ENCODE measurements at regions not wholly inside any gene's neighbourhood (a gene's known extent, or its start where the extent isn't known, plus 50 kb on each side); places are given as distances from the start of the nearest gene placed in this dataset.
"Not testable (repeated sequence)": the region's sequence is repeated elsewhere in the genome, so short reads cannot be mapped to it uniquely, and the experiment has no call there.

DNA sequence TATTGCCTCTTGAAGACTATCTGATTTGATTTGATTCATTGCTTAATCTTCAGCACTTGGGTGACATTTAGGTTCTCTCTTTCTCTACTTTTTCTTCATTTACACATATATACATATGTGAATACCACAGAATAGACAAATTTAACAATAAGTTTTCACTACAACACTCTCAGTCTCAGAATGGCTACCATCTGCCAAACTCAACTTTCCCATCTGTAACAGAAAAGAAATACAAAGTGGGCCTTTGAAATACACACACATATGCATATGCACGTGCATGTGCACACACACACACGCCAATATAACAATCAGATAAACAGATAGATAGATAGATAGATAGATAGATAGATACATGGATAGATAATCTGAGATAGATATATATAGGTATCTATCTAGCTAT is 762.8 kb upstream of the NUDT12 start:
- POLR2A ChIA-PET, result no interaction called here
- CTCF ChIA-PET, result no interaction called here

DNA sequence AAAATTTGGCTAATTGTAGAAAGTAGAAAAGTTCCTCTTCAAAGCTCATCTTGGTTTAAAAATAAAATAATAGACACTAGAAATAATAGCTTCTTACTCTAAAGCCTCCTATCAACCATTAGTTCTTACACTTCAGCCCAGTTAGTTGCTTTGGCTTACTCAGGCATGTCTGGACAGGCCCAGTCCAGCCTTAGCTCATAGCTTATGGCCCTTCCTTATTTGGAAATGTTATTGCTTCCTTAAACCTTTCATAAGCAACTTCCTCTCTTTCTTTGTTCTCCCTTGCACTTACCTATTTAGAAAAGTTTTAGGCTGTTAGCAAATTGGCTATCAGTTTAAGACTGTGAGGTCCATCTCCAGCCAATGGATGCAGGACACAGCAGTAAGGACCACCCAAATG is 754.1 kb upstream of the NUDT12 start:
- CTCF ChIA-PET, result not testable (repeated sequence)

DNA sequence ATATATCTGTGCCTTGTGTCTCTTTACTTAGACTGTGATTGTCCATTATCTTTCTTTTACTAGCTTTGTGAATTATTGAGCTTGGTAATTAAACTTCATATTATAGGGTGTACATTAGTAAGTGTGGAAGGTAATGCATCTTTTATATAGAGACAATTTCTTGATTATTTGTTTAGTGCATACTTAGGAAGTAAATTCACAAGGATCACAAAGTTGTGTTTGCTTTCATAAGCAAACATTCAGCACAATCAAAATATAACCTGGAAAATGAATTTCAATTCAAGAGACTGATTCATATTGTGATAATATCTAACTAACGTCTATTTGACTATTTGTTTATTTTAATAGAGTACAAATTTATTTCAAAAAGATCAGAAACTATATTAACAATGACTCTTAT is 749.9 kb upstream of the NUDT12 start:
- ChIA-PET CTCF (no interaction called here), POLR2A (no interaction called here)

More for the DNA sequence above, 754.1 kb upstream of the NUDT12 start:
- POLR2A ChIA-PET, result not testable (repeated sequence)

- ChIA-PET POLR2A (no interaction called here), CTCF (no interaction called here)
Observed at GRCh38 chr5:104305602-104306001, 743.0 kb upstream of the NUDT12 start.

DNA sequence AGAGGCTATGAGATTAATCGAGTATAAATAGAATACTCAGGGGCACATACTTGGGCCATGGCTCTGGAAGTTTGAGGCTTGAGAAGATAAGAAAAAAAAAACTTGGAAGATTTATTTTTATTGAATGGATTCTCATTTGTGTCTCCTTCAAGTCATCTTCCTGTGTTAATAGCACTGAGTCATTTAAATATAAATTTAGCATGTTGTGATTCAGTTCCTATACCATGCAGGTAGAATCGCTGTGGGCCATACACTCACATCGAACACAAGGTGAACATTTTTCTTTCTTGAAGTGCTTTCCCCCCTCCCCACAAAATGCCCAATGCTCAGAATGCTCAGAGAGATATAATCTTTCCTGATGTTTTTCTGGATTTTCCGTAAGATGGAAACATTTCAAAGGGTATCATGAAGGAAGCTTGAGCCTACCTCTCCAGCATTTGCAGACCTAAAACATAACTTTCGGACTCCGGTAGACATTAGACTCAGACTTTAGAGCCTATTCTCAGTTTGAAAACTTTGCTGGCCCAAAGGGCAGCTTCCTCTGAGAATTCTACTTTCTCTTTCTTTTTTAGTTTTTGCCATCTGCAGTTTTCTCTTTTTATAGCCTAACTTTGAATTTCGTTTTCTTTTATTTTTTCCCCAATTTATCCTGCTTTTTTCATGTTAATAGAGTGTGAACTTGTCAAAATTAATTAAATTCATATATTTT is 737.6 kb upstream of the NUDT12 start:
- ChIA-PET POLR2A (no interaction called here), CTCF (no interaction called here)

GRCh38 chr5:104298518-104298917 is 735.9 kb upstream of the NUDT12 start:
- POLR2A ChIA-PET, result no interaction called here

GRCh38 chr5:104297076-104297475 is 734.5 kb upstream of the NUDT12 start:
- ChIA-PET POLR2A (no interaction called here), CTCF (no interaction called here)

More at GRCh38 chr5:104298518-104298917, 735.9 kb upstream of the NUDT12 start:
- CTCF ChIA-PET, result no interaction called here

GRCh38 chr5:104295991-104296390 is 733.4 kb upstream of the NUDT12 start:
- POLR2A ChIA-PET, result no interaction called here
- CTCF ChIA-PET, result no interaction called here

DNA sequence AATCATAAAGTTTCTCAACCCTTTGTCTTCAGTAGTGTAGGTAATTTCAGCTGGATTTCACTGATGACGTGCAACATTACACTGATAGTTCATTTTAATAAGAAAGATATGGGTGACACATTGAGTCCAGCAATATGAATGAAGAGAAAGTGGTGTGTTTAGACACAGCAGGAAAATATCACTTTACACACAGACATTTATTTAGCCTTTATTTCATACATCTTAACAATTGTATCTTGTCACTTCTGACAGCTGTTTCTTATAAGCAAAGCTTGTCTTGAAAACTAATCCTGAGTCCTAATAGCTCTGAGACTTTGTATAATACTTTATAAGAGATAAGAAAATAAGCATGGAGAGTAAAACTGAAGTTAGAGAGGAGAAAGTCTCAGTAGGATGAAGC is 720.5 kb upstream of the NUDT12 start:
- ChIA-PET POLR2A (no interaction called here), CTCF (no interaction called here)

GRCh38 chr5:104273725-104274124 is 711.1 kb upstream of the NUDT12 start:
- ChIA-PET CTCF (no interaction called here), POLR2A (no interaction called here)

- ChIA-PET CTCF (no interaction called here), POLR2A (no interaction called here)
Observed at GRCh38 chr5:104267320-104268015, 704.9 kb upstream of the NUDT12 start.

- ChIA-PET POLR2A (no interaction called here), CTCF (no interaction called here)
Observed at GRCh38 chr5:104266161-104266560, 703.6 kb upstream of the NUDT12 start.

GRCh38 chr5:104265531-104266140 is 703.0 kb upstream of the NUDT12 start:
- ChIA-PET POLR2A (no interaction called here), CTCF (no interaction called here)

- ChIA-PET POLR2A (no interaction called here), CTCF (no interaction called here)
Observed at GRCh38 chr5:104247260-104247659, 684.7 kb upstream of the NUDT12 start.

- ChIA-PET POLR2A (no interaction called here), CTCF (no interaction called here)
Observed at GRCh38 chr5:104241046-104241445, 678.5 kb upstream of the NUDT12 start.

DNA sequence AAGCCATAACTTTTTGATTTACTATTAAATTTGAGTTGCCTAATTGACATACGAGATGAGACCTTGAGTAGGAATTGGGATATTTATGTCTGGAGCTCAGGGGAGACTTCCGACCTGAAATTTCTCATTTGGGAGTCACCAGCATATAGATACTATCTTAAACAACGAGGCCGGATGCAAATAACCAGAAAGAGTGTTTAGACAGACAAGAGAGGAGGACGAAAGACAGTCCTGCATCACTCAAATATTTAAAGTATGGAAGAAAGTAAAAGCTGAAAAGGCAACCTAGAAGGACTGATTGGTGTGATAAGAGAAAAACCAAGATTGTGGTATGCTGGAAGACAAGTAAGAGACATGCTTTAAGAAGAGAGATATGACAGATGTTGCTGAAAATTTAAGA is 675.0 kb upstream of the NUDT12 start:
- CTCF ChIA-PET, result no interaction called here

DNA sequence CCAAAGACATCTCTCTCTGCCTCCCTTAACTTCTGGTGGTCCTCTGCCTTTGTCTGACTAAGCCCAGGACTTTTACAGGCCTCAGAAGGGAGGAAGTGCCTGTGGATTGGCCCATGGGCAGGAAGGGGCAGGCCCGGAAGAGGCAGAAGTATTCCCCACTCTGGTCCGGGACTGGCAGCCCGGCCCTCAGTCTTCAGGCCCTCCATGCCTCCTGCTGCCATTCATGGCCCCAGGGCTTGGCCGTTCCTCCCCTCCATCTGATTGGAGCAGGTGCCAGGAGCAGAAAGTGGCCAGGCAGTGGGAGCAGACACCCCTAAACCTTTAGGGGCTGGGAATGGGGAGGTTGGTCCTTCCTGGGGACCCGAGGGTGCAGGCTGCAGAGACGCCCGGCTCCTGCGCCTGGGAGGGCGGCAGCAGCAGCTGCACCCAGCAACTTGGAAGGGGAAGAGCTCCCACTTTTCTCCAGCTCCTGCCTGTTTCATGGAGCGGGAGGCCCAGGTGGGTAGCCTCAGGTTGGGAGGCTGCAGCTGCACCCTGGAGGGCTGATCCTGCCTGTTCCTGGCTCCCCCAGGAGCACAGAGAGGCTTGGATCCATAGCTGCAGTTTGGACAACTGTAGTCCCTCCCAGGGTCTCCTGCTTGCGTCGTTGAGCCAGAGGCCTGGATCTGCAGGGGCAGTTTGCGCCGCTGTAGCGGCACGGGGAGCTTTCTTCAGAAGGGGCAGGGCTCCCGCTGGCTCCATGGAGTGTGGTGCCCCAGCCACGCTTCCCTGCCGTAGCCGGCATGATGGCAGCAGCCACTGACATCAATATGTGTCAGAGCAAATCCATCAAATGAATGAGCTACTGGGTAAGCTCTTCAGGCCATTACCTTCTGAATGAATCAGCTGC is 661.5 kb upstream of the NUDT12 start:
- ChIA-PET POLR2A (no interaction called here), CTCF (no interaction called here)

More for the DNA sequence above, 675.0 kb upstream of the NUDT12 start:
- POLR2A ChIA-PET, result no interaction called here

GRCh38 chr5:104218200-104218599 is 655.6 kb upstream of the NUDT12 start:
- POLR2A ChIA-PET, result no interaction called here
- CTCF ChIA-PET, result no interaction called here

DNA sequence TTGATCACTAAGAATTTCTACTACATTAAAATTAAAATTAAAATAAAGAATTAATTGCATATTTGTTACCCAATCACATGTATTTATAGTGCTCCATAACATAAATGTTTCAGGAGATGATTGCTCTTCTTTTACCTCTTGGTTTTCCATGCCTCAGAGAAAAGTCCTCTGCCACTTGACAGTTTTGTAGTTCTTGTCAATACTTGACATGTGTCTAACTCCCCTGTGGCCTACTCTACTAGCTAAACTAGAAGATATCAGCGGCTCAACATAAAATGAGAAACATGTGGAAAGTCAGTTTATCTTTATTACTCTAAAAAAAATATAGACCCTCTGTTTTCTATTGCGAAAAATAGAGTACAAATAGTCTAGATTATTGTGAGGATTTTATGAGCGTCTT is 650.6 kb upstream of the NUDT12 start:
- CTCF ChIA-PET, result no interaction called here
- POLR2A ChIA-PET, result no interaction called here

- ChIA-PET POLR2A (no interaction called here), CTCF (no interaction called here)
Observed at GRCh38 chr5:104199771-104200170, 637.2 kb upstream of the NUDT12 start.

- CTCF ChIA-PET, result no interaction called here
- POLR2A ChIA-PET, result no interaction called here
Observed at GRCh38 chr5:104198156-104198555, 635.6 kb upstream of the NUDT12 start.
